ENCODE measurements at regions not wholly inside any gene's neighbourhood (a gene's known extent, or its start where the extent isn't known, plus 50 kb on each side); places are given as distances from the start of the nearest gene placed in this dataset.
A peak's percentile ranks its signal among the peaks of the same experiment; 100 is the strongest.

DNA sequence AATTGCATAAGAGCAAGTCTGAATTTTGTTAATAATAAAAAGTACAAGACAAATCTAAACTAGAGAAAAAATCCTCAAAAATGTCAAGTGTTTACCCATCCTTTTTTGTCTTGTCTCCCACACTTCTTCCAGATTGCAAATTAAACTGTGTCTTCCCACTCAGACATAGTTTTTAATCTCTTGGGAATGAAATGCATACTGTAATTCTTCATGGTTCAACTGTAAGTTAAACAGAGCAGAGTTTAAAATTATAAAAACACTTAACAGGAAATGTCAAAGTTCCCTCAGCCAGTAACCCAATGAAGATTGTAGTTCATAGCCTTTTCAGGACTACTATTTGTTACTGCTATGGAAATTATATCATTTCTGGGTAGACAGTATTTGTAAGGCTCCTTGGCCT lies 171.8 kb downstream of the UBE2E3 start:
- no peak for DNase-seq

DNA sequence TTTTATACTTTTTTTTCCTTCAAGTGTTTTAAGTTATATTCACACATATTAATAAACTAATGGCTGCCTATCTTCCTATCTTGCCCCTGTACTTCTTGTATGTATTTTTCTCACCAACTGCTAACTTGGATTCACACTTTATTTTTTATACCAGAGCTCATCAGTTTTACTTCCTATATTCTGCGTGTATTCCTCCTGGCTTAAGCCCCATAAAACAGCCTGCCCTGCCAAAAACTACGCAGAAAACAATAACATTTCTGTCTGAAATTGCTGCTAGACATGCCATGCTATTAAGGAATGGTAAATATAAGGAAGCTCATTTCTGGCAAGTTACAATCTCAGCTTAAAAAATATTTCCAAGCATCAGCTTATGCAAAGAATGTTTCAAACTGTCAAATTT lies 172.3 kb downstream of the UBE2E3 start:
- DNase-seq, result no peak

DNA sequence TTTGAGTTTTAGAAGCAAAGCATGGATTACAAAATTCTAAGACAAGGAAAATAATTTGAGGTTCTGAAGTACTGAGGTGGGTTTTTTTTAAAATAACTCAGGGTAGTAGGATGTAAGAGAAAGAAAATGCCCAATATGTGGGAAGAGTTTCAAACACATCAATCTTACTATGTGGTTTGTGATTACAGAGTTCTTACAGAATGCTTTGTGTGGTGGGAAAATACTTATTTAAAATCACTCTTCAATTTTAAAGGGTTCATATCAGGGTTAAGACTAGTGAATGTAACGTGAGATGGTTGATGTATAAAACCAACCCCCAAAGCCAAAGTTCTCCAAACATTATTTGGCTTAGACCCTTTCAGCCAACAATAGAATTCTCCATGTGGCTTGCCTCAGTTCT lies 173.5 kb downstream of the UBE2E3 start:
- DNase-seq, result no peak

GRCh38 chr2:181157326-181157725 lies 176.9 kb downstream of the UBE2E3 start:
- no peak for DNase-seq

DNA sequence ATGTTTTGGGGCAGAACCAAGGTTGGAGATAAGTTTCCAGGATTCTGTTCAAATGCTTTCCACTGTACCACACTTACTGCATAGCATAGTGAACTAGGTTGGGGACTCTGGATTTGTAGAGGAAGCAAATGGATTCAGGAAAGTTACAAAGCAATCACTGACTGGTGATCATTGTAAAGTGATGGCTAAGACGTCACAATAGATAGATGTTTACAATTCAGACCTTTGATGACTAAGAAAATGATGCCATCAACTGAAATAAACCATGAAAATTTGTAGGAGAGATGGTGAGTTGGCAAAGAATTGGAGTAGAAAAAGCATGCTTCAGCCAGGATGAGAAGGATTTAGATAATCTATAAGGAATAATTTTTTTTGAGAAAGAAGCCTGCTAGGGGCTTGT lies 178.0 kb downstream of the UBE2E3 start:
- no peak for DNase-seq

DNA sequence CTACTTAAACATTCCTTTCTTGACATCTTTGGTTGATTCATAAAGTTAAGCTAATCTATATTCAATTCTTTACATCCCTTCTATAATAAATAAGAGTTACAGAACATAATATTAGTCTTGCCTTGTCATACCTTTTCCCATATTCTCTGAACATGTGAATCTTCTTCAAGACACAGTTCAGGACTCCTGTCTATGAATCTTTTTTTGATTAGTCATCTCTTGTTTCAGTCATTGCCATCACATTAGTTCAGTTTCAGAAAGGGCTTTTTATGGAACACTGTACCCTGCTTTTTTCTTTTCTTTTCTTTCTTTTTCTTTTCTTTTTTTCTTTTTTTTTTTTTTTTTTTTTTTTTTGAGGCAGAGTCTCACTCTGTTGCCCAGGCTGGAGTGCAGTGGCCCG lies 181.2 kb downstream of the UBE2E3 start:
- no peak for DNase-seq

DNA sequence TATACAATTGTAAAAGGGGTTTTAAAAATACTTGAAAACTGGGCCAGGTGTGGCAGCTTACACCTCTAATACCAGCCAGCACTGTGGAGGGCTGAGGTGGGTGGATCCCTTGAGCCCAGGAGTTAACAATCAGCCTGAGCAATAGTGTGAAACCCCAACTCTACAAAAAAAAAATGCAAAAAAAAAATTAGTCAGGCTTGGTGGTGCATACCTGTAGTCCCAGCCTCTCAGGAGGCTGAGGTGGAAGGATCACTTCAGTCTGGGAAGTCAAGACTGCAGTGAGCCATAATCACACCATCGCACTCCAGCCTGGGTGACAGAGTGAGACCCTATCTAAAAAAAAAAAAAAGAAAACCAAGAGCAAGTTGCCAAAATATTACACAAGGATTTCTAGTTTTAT lies 182.7 kb downstream of the UBE2E3 start:
- no peak for DNase-seq

GRCh38 chr2:181163691-181164090 lies 183.3 kb downstream of the UBE2E3 start:
- DNase-seq, result no peak

- DNase-seq, result no peak
Observed at GRCh38 chr2:181164699-181165098, 184.3 kb downstream of the UBE2E3 start.

- no peak for DNase-seq
Observed at GRCh38 chr2:181165199-181165868, 184.9 kb downstream of the UBE2E3 start.

GRCh38 chr2:181169503-181169902 lies 189.1 kb downstream of the UBE2E3 start:
- DNase-seq, result no peak

GRCh38 chr2:181170256-181170655 lies 189.9 kb downstream of the UBE2E3 start:
- no peak for DNase-seq

DNA sequence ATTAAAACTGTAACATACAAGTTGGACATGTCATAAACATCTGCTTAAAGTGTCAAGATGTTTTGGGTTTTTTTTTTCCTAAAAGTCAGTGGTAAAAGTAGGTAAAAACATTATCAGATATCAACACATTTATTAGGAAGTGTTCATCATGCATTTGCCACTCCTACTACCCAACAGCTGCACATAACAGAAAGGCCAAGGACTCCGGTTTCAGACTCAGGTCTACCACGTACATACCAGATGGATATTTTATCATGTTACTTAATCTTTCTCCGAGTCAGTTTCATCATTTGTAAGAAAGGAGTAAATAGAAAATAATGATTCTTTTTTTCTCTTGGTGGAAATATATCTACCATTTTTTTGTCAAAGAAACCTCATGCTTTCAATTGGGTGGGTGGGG lies 192.3 kb downstream of the UBE2E3 start:
- DNase-seq, result no peak

GRCh38 chr2:181174611-181175580 lies 194.5 kb downstream of the UBE2E3 start:
- DNase-seq, result no peak

DNA sequence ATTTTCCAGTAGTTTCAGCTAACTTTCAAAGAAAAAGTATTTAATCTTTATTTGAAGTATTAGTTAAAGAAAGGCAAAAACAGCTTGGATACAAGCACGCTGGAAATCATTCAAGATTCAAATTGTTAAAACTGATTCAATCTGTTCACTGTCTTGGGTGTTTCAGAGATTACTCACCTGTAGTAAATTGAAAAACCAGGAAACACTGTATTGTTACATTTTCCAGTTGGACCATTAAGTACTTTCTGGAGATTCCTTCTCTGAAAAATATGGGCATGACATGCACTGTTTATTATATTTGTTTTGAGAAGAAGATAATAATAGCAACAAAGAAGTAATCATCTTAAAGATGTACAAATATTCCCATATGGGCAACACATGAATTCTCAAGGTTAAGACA lies 196.1 kb downstream of the UBE2E3 start:
- no peak for DNase-seq

GRCh38 chr2:181177376-181177775 lies 197.0 kb downstream of the UBE2E3 start:
- DNase-seq, result no peak

- no peak for DNase-seq
Observed at GRCh38 chr2:181178130-181178529, 197.7 kb downstream of the UBE2E3 start.

- peak; percentile 43 for DNase-seq
Observed at GRCh38 chr2:181178823-181179412, 198.5 kb downstream of the UBE2E3 start.

DNA sequence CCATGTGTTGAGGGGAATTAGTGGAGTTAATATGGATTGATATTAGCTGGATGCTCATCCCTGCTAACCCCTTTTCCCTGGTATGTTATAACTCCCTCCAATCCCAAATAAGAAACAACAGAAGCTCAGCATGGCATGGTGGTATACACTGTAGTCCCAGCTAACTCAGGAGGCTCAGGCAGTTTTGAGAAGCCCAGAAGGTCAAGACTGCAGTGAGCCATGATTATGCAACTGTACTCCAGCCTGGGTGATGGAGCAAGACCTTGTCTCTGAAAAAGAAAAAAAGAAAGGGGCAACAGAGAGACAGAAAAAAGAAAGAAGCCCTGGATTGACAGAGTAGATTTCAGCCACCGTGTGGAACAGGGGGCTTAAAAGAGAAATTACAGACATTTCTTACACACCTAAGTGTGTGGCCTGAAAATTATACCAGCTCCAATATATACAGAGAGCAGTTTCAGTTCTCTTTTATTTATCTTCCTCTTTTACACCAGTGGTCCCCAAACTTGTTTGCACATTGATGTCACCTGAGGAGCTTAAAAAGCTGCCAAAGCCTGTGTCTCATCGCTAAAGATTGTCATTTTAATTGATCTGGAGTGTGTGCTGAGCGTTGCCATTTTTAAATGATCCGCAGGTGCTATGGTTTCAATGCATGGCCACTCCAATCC lies 203.6 kb downstream of the UBE2E3 start:
- no peak for DNase-seq

GRCh38 chr2:181185421-181185820 lies 205.0 kb downstream of the UBE2E3 start:
- DNase-seq, result no peak

GRCh38 chr2:181185948-181186347 lies 205.5 kb downstream of the UBE2E3 start:
- no peak for DNase-seq

- DNase-seq, result no peak
Observed at GRCh38 chr2:181188605-181189004, 208.2 kb downstream of the UBE2E3 start.

DNA sequence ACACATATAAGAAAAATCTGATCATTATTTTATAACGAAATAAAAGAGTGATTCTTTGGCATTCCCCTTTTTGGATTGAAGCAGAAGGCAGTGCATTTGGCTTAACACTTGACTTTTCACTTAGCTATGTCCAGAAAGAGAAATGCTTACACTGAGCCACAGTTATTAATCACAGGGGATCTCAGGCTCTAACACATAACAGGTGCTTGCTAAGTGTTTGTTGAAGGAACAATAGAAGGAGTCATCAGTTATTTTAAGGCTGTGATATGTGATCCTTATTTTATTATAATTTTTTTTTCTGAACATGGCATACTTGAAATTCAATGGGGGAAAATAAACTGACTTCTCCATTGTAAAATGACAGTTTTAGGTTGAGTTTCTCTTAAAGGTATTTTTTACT lies 209.5 kb downstream of the UBE2E3 start:
- DNase-seq, result no peak

Measured in activated CD4-positive, alpha-beta T cell treated with anti-CD3 and anti-CD28 coated beads, Interleukin-2, amount 50 U/mL, for 1 hour (primary cell).